ENCODE measurements at regions not wholly inside any gene's neighbourhood (a gene's known extent, or its start where the extent isn't known, plus 50 kb on each side); places are given as distances from the start of the nearest gene placed in this dataset.

DNA sequence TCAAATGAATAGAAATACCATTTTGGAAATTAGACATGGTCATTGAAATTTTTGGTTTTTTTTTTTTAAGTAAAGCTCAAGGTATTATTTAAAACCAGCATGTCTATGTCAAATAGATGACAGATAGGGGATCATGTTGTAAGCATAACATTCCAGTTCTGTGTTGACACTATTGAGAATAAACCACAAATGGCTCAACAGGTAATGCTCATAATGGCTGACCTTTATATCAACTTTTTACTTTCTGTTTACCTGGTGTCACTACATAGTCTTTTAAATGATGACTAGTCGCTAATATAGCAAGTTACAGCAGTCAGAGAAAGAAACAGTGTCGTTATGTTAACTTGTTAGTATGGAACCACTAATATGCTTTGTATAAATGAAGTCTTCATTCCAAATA, 616.0 kb downstream of the GATA3 start:
- TF ChIP-seq, protein P1, sequence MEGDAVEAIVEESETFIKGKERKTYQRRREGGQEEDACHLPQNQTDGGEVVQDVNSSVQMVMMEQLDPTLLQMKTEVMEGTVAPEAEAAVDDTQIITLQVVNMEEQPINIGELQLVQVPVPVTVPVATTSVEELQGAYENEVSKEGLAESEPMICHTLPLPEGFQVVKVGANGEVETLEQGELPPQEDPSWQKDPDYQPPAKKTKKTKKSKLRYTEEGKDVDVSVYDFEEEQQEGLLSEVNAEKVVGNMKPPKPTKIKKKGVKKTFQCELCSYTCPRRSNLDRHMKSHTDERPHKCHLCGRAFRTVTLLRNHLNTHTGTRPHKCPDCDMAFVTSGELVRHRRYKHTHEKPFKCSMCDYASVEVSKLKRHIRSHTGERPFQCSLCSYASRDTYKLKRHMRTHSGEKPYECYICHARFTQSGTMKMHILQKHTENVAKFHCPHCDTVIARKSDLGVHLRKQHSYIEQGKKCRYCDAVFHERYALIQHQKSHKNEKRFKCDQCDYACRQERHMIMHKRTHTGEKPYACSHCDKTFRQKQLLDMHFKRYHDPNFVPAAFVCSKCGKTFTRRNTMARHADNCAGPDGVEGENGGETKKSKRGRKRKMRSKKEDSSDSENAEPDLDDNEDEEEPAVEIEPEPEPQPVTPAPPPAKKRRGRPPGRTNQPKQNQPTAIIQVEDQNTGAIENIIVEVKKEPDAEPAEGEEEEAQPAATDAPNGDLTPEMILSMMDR (IDR thresholded peaks at IDR 0.05): no peak
- TF ChIP-seq POLR2A (IDR thresholded peaks at IDR 0.05): no peak

All from thyroid gland (tissue), 4 donors.